ENCODE measurements at regions not wholly inside any gene's neighbourhood (a gene's known extent, or its start where the extent isn't known, plus 50 kb on each side); places are given as distances from the start of the nearest gene placed in this dataset.

DNA sequence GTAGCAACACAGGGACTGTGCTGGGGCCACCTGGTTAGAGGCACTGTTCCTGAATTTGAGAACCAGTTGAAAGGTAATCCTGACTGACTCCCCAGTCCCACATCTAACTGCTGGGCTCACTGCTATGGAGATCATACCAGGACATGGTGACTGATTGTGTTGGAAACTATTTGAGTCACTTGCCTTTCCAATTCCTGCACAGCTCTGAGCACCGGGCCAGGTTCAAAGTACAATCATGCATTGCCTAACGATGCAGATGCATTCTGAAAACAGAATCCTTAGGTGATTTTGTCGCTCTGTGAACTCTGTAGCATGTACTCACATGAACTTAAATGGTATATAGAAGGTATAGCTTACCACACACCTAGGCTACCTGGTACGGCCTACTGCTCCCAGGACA is 215.3 kb downstream of the BMP7 start:
- no peaks in the 10 kb centered on the region for H3K4me1 ChIP-seq (ENCODE audit: control insufficient read depth, low read length)
- H3K4me2 ChIP-seq (ENCODE audit: low read length): no peak overlapping the region
- TF ChIP-seq CTCF (IDR thresholded peaks at IDR 0.05; ENCODE audit: low read depth, low read length, poor library complexity, severe bottlenecking) (no peak), EZH2phosphoT487 (IDR thresholded peaks at IDR 0.05; ENCODE audit: borderline replicate concordance, low read length) (no peak)

GRCh38 chr20:57053067-57053466 is 213.4 kb downstream of the BMP7 start:
- Histone ChIP-seq H4K20me1 (ENCODE audit: control insufficient read depth, insufficient read depth, low read depth, low read length) (0 out of 2 replicates have a peak, but pooled peaks cover 2% of the 10 kb centered on the region), H3K27ac (ENCODE audit: low read depth, low read length) (no peak overlapping the region), H3K27me3 (ENCODE audit: control insufficient read depth, low read length) (peaks cover 34% of the 10 kb centered on the region), H3K9me3 (ENCODE audit: control insufficient read depth, insufficient read depth, low read length) (no peaks in the 10 kb centered on the region), H3K79me2 (ENCODE audit: control insufficient read depth, low read length) (no peaks in the 10 kb centered on the region), H3K4me2 (ENCODE audit: low read length) (no peak overlapping the region), H3F3A (ENCODE audit: control insufficient read depth, insufficient read depth) (no peaks in the 10 kb centered on the region), H3K4me3 (ENCODE audit: low read length) (no peak overlapping the region), H3K36me3 (ENCODE audit: control insufficient read depth, low read length) (no peaks in the 10 kb centered on the region), H3K9me2 (replicated peaks; ENCODE audit: control insufficient read depth, low read length) (no peaks in the 10 kb centered on the region), H3K4me1 (ENCODE audit: control insufficient read depth, low read length) (no peaks in the 10 kb centered on the region)
- TF ChIP-seq EZH2phosphoT487 (IDR thresholded peaks at IDR 0.05; ENCODE audit: borderline replicate concordance, low read length) (no peak), CTCF (IDR thresholded peaks at IDR 0.05; ENCODE audit: low read depth, low read length, poor library complexity, severe bottlenecking) (no peak)

More for the DNA sequence above, 215.3 kb downstream of the BMP7 start:
- Histone ChIP-seq H3K9me3 (ENCODE audit: control insufficient read depth, insufficient read depth, low read length) (no peaks in the 10 kb centered on the region), H3K79me2 (ENCODE audit: control insufficient read depth, low read length) (no peaks in the 10 kb centered on the region), H3K9me2 (replicated peaks; ENCODE audit: control insufficient read depth, low read length) (no peaks in the 10 kb centered on the region), H3K36me3 (ENCODE audit: control insufficient read depth, low read length) (no peaks in the 10 kb centered on the region), H3K27ac (ENCODE audit: low read depth, low read length) (no peak overlapping the region), H3F3A (ENCODE audit: control insufficient read depth, insufficient read depth) (no peaks in the 10 kb centered on the region), H3K27me3 (ENCODE audit: control insufficient read depth, low read length) (peaks cover 30% of the 10 kb centered on the region), H3K4me3 (ENCODE audit: low read length) (no peak overlapping the region), H4K20me1 (ENCODE audit: control insufficient read depth, insufficient read depth, low read depth, low read length) (0 out of 2 replicates have a peak, but pooled peaks cover 2% of the 10 kb centered on the region)

DNA sequence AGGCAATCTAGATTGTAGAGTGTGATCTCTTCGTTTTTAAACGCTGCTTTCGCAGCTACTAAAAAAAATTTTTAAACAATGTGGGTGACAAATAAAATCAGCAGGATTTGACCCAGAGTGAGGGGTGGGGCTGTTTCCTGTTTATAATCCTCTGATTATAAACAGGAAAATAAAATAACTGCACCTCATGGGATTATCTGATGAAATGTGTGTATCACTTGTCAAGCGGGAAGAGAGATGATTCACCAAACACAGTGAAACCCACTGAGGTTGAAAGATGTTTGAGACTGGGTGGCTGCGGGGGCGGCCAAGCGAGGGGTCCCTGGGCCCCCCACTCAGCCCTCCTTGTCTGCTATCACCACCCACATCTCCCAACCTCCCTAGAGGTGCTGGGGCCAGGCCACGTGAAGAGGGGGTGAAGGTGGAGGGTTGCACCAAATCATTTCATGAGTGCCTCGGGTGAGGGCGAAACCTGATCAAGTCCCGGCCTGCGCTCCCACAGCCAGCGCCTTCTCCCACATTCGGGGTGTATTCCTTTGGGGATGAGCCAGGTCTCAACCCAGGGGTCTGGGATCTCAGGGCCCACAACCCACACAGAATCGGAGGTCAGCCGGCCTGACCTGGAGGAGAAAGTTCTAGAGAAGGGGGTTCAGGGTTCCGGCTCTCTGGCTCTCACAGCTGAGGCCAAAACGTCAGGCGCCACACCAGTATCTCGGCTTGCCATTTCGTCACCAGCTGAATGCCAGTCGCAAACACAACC is 212.5 kb downstream of the BMP7 start:
- Histone ChIP-seq H3K36me3 (ENCODE audit: control insufficient read depth, low read length) (no peaks in the 10 kb centered on the region), H3K4me2 (ENCODE audit: low read length) (no peak overlapping the region), H3K27ac (ENCODE audit: low read depth, low read length) (no peak overlapping the region), H3K4me3 (ENCODE audit: low read length) (no peak overlapping the region), H3K9me3 (ENCODE audit: control insufficient read depth, insufficient read depth, low read length) (no peaks in the 10 kb centered on the region), H3K9me2 (replicated peaks; ENCODE audit: control insufficient read depth, low read length) (no peaks in the 10 kb centered on the region), H3K27me3 (ENCODE audit: control insufficient read depth, low read length) (peaks cover 44% of the 10 kb centered on the region), H3F3A (ENCODE audit: control insufficient read depth, insufficient read depth) (no peaks in the 10 kb centered on the region), H3K79me2 (ENCODE audit: control insufficient read depth, low read length) (no peaks in the 10 kb centered on the region), H4K20me1 (ENCODE audit: control insufficient read depth, insufficient read depth, low read depth, low read length) (0 out of 2 replicates have a peak, but pooled peaks cover 2% of the 10 kb centered on the region), H3K4me1 (ENCODE audit: control insufficient read depth, low read length) (no peaks in the 10 kb centered on the region)
- TF ChIP-seq EZH2phosphoT487 (IDR thresholded peaks at IDR 0.05; ENCODE audit: borderline replicate concordance, low read length) (no peak), CTCF (IDR thresholded peaks at IDR 0.05; ENCODE audit: low read depth, low read length, poor library complexity, severe bottlenecking) (no peak)
